ENCODE measurements at regions not wholly inside any gene's neighbourhood (a gene's known extent, or its start where the extent isn't known, plus 50 kb on each side); places are given as distances from the start of the nearest gene placed in this dataset.
A peak's percentile ranks its signal among the peaks of the same experiment; 100 is the strongest.

- no peak for DNase-seq
Observed at GRCh38 chr17:5788266-5788900, 204.1 kb upstream of the NLRP1 start.

GRCh38 chr17:5789528-5789927 lies 205.2 kb upstream of the NLRP1 start:
- no peak for DNase-seq

- peak; percentile 5 for DNase-seq
Observed at GRCh38 chr17:5793157-5793556, 208.8 kb upstream of the NLRP1 start.

- DNase-seq: no peak
Observed at GRCh38 chr17:5793899-5794298, 209.6 kb upstream of the NLRP1 start.

- no peak for DNase-seq
Observed at GRCh38 chr17:5794385-5794784, 210.1 kb upstream of the NLRP1 start.

GRCh38 chr17:5794881-5795506 lies 210.7 kb upstream of the NLRP1 start:
- DNase-seq: no peak

GRCh38 chr17:5797447-5798050 lies 213.2 kb upstream of the NLRP1 start:
- no peak for DNase-seq

- DNase-seq: no peak
Observed at GRCh38 chr17:5798094-5798493, 213.8 kb upstream of the NLRP1 start.

GRCh38 chr17:5800131-5800530 lies 215.8 kb upstream of the NLRP1 start:
- DNase-seq: no peak

GRCh38 chr17:5800646-5801045 lies 216.3 kb upstream of the NLRP1 start:
- no peak for DNase-seq

- DNase-seq: no peak
Observed at GRCh38 chr17:5804251-5804650, 219.9 kb upstream of the NLRP1 start.

GRCh38 chr17:5809056-5809455 lies 224.7 kb upstream of the NLRP1 start:
- peak; percentile 3 for DNase-seq

GRCh38 chr17:5809580-5810188 lies 225.4 kb upstream of the NLRP1 start:
- DNase-seq: no peak

- no peak for DNase-seq
Observed at GRCh38 chr17:5812590-5812989, 228.3 kb upstream of the NLRP1 start.

- no peak for DNase-seq
Observed at GRCh38 chr17:5813357-5813756, 229.0 kb upstream of the NLRP1 start.

GRCh38 chr17:5815396-5815795 lies 231.1 kb upstream of the NLRP1 start:
- DNase-seq: no peak

GRCh38 chr17:5816491-5817070 lies 232.3 kb upstream of the NLRP1 start:
- no peak for DNase-seq

GRCh38 chr17:5817475-5818395 lies 233.4 kb upstream of the NLRP1 start:
- no peak for DNase-seq

- DNase-seq: no peak
Observed at GRCh38 chr17:5819396-5819795, 235.1 kb upstream of the NLRP1 start.

- DNase-seq: no peak
Observed at GRCh38 chr17:5819921-5820685, 235.8 kb upstream of the NLRP1 start.

- no peak for DNase-seq
Observed at GRCh38 chr17:5820721-5821456, 236.6 kb upstream of the NLRP1 start.

All from hematopoietic multipotent progenitor cell treated with erythropoietin and hydrocortisone succinate and interleukin-3 and kit ligand, for 6 days (in vitro differentiated cells).